HG03060 (cell line): ENCODE measurements at regions not wholly inside any gene's neighbourhood (a gene's known extent, or its start where the extent isn't known, plus 50 kb on each side); places are given as distances from the start of the nearest gene placed in this dataset.

Experiments used
- ATAC-seq: cut with Tn5 transposase; IDR thresholded peaks from one replicate; pipeline ENCODE4 v1.9.1; 2021; ENCODE audit warnings: low read depth, moderate number of reproducible peaks; ENCODE audit not compliant: unreplicated experiment

GRCh38 chr11:104547996-104548661, 350.1 kb downstream of the CASP12 start:
- no peak for ATAC-seq

- ATAC-seq, result no peak
Measured at GRCh38 chr11:104546501-104546900, 351.8 kb downstream of the CASP12 start.

- ATAC-seq, result no peak
Measured at GRCh38 chr11:104541701-104542100, 356.6 kb downstream of the CASP12 start.

- no peak for ATAC-seq
Measured at GRCh38 chr11:104538313-104538712, 359.9 kb downstream of the CASP12 start.

GRCh38 chr11:104534278-104534677, 364.0 kb downstream of the CASP12 start:
- ATAC-seq, result no peak

- ATAC-seq, result no peak
Measured at GRCh38 chr11:104531894-104532293, 366.4 kb downstream of the CASP12 start.

GRCh38 chr11:104531075-104531474, 367.1 kb upstream of the PDGFD start:
- no peak for ATAC-seq

GRCh38 chr11:104529906-104530305, 366.0 kb upstream of the PDGFD start:
- no peak for ATAC-seq

- no peak for ATAC-seq
Measured at GRCh38 chr11:104529213-104529612, 365.3 kb upstream of the PDGFD start.

GRCh38 chr11:104526006-104526405, 362.1 kb upstream of the PDGFD start:
- no peak for ATAC-seq

GRCh38 chr11:104525416-104525815, 361.5 kb upstream of the PDGFD start:
- ATAC-seq, result no peak

- no peak for ATAC-seq
Measured at GRCh38 chr11:104524254-104524653, 360.3 kb upstream of the PDGFD start.

- ATAC-seq, result no peak
Measured at GRCh38 chr11:104523611-104524010, 359.7 kb upstream of the PDGFD start.

GRCh38 chr11:104522650-104523049, 358.7 kb upstream of the PDGFD start:
- ATAC-seq, result no peak

- no peak for ATAC-seq
Measured at GRCh38 chr11:104522123-104522522, 358.2 kb upstream of the PDGFD start.

GRCh38 chr11:104510169-104510568, 346.2 kb upstream of the PDGFD start:
- ATAC-seq, result no peak

- no peak for ATAC-seq
Measured at GRCh38 chr11:104490182-104490581, 326.2 kb upstream of the PDGFD start.

GRCh38 chr11:104488561-104488960, 324.6 kb upstream of the PDGFD start:
- no peak for ATAC-seq

- ATAC-seq, result no peak
Measured at GRCh38 chr11:104487046-104487806, 323.3 kb upstream of the PDGFD start.

GRCh38 chr11:104484804-104485554, 321.0 kb upstream of the PDGFD start:
- no peak for ATAC-seq

GRCh38 chr11:104476898-104477297, 313.0 kb upstream of the PDGFD start:
- ATAC-seq, result no peak
